AG09319 (cell line): ENCODE measurements at regions not wholly inside any gene's neighbourhood (a gene's known extent, or its start where the extent isn't known, plus 50 kb on each side); places are given as distances from the start of the nearest gene placed in this dataset.

Experiments
- DNase-seq: peaks from one replicate; pipeline ENCODE4 v3.0.0-alpha.2; 2010; ENCODE audit warnings: low read depth; ENCODE audit errors: extremely low read depth
- CTCF ChIP-seq: IDR thresholded peaks from 2 replicates; pipeline ENCODE4 v1.5.1; 2011; ENCODE audit warnings: low read depth, mild to moderate bottlenecking, inconsistent platforms, low read length, moderate library complexity

GRCh38 chr7:47078241-47078640 is 503.7 kb downstream of the TNS3 start:
- TF ChIP-seq CTCF: no peak
- DNase-seq: no peak

DNA sequence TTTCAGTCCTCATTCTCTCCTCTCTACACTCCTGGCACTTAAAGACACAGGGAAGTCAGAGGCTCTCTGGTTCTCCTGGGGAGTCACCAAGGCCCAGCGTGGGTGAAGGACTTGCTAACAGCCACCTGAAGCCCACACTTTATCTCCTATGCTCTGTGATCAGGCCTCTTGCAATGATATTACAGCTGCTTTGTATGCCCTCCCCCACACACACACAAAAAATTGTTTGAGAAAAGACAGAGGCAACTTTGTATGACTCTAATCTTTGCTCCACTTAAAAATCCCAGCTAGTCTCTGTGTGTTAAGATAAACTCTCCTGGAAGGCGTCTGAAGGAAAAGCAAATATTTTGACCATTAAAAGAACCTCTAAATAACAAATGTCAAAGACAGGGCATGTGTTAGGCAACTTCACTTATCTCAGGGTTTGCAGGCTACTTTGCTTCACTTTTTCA is 507.2 kb downstream of the TNS3 start:
- DNase-seq: no peak
- no peak for TF ChIP-seq CTCF

GRCh38 chr7:47073284-47073683 is 508.6 kb downstream of the TNS3 start:
- no peak for TF ChIP-seq CTCF
- DNase-seq: no peak

DNA sequence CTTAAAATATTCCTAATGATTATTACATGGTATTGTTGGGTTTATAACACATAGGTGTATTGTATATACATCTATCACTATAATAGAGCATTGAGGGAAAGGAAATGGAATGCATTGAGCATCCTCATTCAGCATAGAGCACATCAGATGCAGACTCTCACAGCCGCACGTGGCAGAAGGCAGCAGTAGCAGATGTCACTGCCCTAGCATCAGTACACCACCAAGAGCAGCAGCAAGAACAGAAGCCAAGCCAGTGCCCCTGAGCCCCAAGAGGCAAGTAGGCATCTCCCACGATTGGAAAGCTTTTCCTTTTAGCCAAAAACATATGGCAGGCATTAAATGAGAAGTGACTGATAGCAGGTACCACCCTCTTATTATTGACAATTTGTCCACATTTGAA is 510.0 kb downstream of the TNS3 start:
- DNase-seq: no peak
- no peak for TF ChIP-seq CTCF

DNA sequence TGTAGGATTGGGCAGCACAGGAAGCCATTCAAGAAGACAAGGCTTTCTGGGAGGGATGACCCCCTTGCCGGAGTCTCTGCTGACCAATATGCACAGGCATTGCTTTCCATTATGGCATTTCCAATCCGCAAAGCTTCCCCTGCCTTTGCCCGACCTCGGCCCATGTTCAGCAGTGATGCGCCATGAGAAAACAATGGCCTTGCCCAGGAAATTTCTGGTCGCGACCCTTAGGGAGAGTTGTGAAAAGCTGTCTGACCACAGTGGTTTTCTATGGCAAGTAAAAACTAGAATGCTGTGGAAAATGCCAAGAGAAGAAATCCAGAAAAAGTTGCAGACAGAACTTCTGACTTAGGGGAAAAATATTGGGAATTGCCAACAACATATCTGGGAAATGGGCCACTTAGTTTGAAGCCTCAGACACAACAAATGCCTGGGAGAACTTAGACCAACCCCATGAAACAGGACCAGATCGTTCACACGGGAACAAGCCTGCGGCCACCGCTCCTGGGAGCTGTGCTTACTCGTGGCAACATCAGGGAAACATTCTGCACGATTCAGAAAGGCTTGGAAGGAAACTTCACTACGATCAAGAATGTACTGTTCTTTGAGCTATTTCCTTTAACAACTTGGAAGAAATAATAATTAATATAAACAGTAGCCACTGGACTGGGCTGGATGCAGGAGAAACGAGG is 512.4 kb downstream of the TNS3 start:
- no peak for DNase-seq
- no peak for TF ChIP-seq CTCF

GRCh38 chr7:47066976-47067614 is 514.8 kb downstream of the TNS3 start:
- DNase-seq: no peak

More at GRCh38 chr7:47066976-47067614, 514.8 kb downstream of the TNS3 start:
- no peak for TF ChIP-seq CTCF
